Myocyte (in vitro differentiated cells): ENCODE measurements at regions not wholly inside any gene's neighbourhood (a gene's known extent, or its start where the extent isn't known, plus 50 kb on each side); places are given as distances from the start of the nearest gene placed in this dataset.
"Not testable (repeated sequence)": the region's sequence is repeated elsewhere in the genome, so short reads cannot be mapped to it uniquely, and the experiment has no call there.

Source experiments
- DNase-seq: peaks from one replicate; pipeline ENCODE4 v3.0.0-alpha.2; 2012; ENCODE audit warnings: low read depth

GRCh38 chr5:17123010-17123409 lies 94.4 kb upstream of the BASP1 start:
- no peak for DNase-seq

GRCh38 chr5:17123773-17124172 lies 93.7 kb upstream of the BASP1 start:
- DNase-seq = peak; percentile 64

GRCh38 chr5:17127743-17128231 lies 89.6 kb upstream of the BASP1 start:
- DNase-seq = no peak

GRCh38 chr5:17129093-17129849 lies 88.2 kb upstream of the BASP1 start:
- DNase-seq = no peak

GRCh38 chr5:17130302-17130701 lies 87.1 kb upstream of the BASP1 start:
- not testable (repeated sequence) for DNase-seq

- peak; percentile 64 for DNase-seq
These were observed 84.9 kb upstream of the BASP1 start for GRCh38 chr5:17132444-17133083.

- no peak for DNase-seq
These were observed 82.4 kb upstream of the BASP1 start for GRCh38 chr5:17135050-17135449.

GRCh38 chr5:17143335-17143734 lies 74.1 kb upstream of the BASP1 start:
- DNase-seq = peak; percentile 72

- no peak for DNase-seq
These were observed 71.1 kb upstream of the BASP1 start for GRCh38 chr5:17146280-17146841.

GRCh38 chr5:17147170-17147569 lies 70.3 kb upstream of the BASP1 start:
- no peak for DNase-seq

GRCh38 chr5:17147617-17148016 lies 69.8 kb upstream of the BASP1 start:
- no peak for DNase-seq

- no peak for DNase-seq
These were observed 69.0 kb upstream of the BASP1 start for GRCh38 chr5:17148481-17148880.

GRCh38 chr5:17149786-17150185 lies 67.6 kb upstream of the BASP1 start:
- peak; percentile 64 for DNase-seq

GRCh38 chr5:17150531-17150930 lies 66.9 kb upstream of the BASP1 start:
- DNase-seq = no peak

GRCh38 chr5:17151686-17152085 lies 65.7 kb upstream of the BASP1 start:
- DNase-seq = no peak

GRCh38 chr5:17154211-17154996 lies 63.0 kb upstream of the BASP1 start:
- DNase-seq = no peak

GRCh38 chr5:17156463-17156862 lies 61.0 kb upstream of the BASP1 start:
- no peak for DNase-seq

GRCh38 chr5:17157294-17157693 lies 60.1 kb upstream of the BASP1 start:
- DNase-seq = no peak

GRCh38 chr5:17157916-17158529 lies 59.4 kb upstream of the BASP1 start:
- peak; percentile 26 for DNase-seq

- no peak for DNase-seq
These were observed 56.7 kb upstream of the BASP1 start for GRCh38 chr5:17160756-17161040.

GRCh38 chr5:17161662-17162061 lies 55.8 kb upstream of the BASP1 start:
- DNase-seq = no peak
